ENCODE measurements at regions not wholly inside any gene's neighbourhood (a gene's known extent, or its start where the extent isn't known, plus 50 kb on each side); places are given as distances from the start of the nearest gene placed in this dataset.

GRCh38 chr11:50178737-50179136 lies 146.1 kb downstream of the OR4C45 start (continued):
- TF ChIP-seq ZNF462 (CRISPR knock-in tag; IDR thresholded peaks at IDR 0.05) (no peak), EZH2 (IDR thresholded peaks at IDR 0.05; ENCODE audit: low read depth, unreplicated experiment) (no peak), STAT1 (IDR thresholded peaks at IDR 0.05; ENCODE audit: unreplicated experiment) (no peak), ZNF331 (CRISPR knock-in tag; IDR thresholded peaks at IDR 0.05; ENCODE audit: low read depth) (no peak), CTCF (conservative IDR thresholded peaks at IDR 0.05; ENCODE audit: low read depth in 2 of 2) (no peak), CREB1 (CRISPR knock-in tag; IDR thresholded peaks at IDR 0.05; ENCODE audit: low read depth) (no peak), REST (IDR thresholded peaks at IDR 0.05; ENCODE audit: unreplicated experiment) (no peak), ZNF114 (CRISPR knock-in tag; IDR thresholded peaks at IDR 0.05) (no peak), JUNB (IDR thresholded peaks at IDR 0.05; ENCODE audit: unreplicated experiment) (no peak), POLR2AphosphoS5 (IDR thresholded peaks at IDR 0.05; ENCODE audit: low read depth) (no peak), NANOG (IDR thresholded peaks at IDR 0.05; ENCODE audit: borderline replicate concordance) (no peak)

Data from GM23338 (cell line).